Thoracic aorta (tissue), 2 donors: ENCODE measurements at regions not wholly inside any gene's neighbourhood (a gene's known extent, or its start where the extent isn't known, plus 50 kb on each side); places are given as distances from the start of the nearest gene placed in this dataset.

Experiments used
- ATAC-seq: fragments of 150-250 bp; one replicate; pipeline ENCODE4 v1.8.0; 2017; ENCODE audit warnings: low read depth; ENCODE audit not compliant: insufficient number of reproducible peaks, low FRiP score
- DNase-seq: peaks from one replicate; pipeline ENCODE4 v3.0.0-alpha.2; 2020; ENCODE audit warnings: low spot score
- H3K27ac ChIP-seq, 2 donors: fragments of 200-600 bp; sonication (generic); 1 replicate in 1 of 2; 2 replicates in 1 of 2; pipeline ENCODE4 v1.5.1; 2016; ENCODE audit warnings: mild to moderate bottlenecking in 2 of 2, moderate library complexity in 2 of 2
- H3K27me3 ChIP-seq: fragments of 200-600 bp; sonication (generic); replicated peaks from 2 replicates; pipeline ENCODE4 v1.6.0; 2016; ENCODE audit warnings: mild to moderate bottlenecking; ENCODE audit not compliant: insufficient read depth
- H3K36me3 ChIP-seq: fragments of 200-600 bp; sonication (generic); one replicate; pipeline ENCODE4 v1.5.1; 2016
- H3K4me1 ChIP-seq, 2 donors: fragments of 200-600 bp; sonication (generic); 1 replicate in 1 of 2; 2 replicates in 1 of 2; pipeline versions ENCODE4 v1.5.1 to v1.6.0; 2016; ENCODE audit warnings: low read depth in 2 of 2, mild to moderate bottlenecking in 1 of 2; ENCODE audit not compliant: control insufficient read depth in 1 of 2
- H3K4me3 ChIP-seq: fragments of 200-600 bp; sonication (generic); 2 replicates; pipeline ENCODE4 v1.5.1; 2016; ENCODE audit warnings: mild to moderate bottlenecking
- H3K9me3 ChIP-seq: fragments of 200-600 bp; sonication (generic); 2 replicates; pipeline ENCODE4 v1.5.1; 2016
- CTCF ChIP-seq: fragments of 200-600 bp; sonication (generic); IDR thresholded peaks from one replicate; pipeline ENCODE4 v1.5.1; 2019; ENCODE audit warnings: antibody characterized with exemption

- ATAC-seq (no peak), DNase-seq (no peak)
- Histone ChIP-seq H3K27ac (no peak overlapping the region), H3K36me3 (no peaks in the 10 kb centered on the region), H3K4me3 (no peak overlapping the region), H3K27me3 (no peaks in the 10 kb centered on the region), H3K9me3 (no peaks in the 10 kb centered on the region), H3K4me1 (peaks cover 23 to 68% of the 10 kb centered on the region in 2 donors)
- TF ChIP-seq CTCF, result no peak
Measured at GRCh38 chr10:36116040-36116439, 473.9 kb upstream of the FZD8 start.

GRCh38 chr10:36115364-36115763, 473.3 kb upstream of the FZD8 start:
- Histone ChIP-seq H3K4me1 (peaks cover 22 to 64% of the 10 kb centered on the region in 2 donors), H3K36me3 (no peaks in the 10 kb centered on the region), H3K27me3 (no peaks in the 10 kb centered on the region), H3K9me3 (no peaks in the 10 kb centered on the region), H3K27ac (no peak overlapping the region), H3K4me3 (no peak overlapping the region)
- no peak for DNase-seq
- no peak for ATAC-seq
- TF ChIP-seq CTCF, result no peak

- TF ChIP-seq CTCF, result no peak
- H3K4me1 ChIP-seq, result peaks cover 17 to 59% of the 10 kb centered on the region in 2 donors
- no peak for DNase-seq
- no peaks in the 10 kb centered on the region for H3K9me3 ChIP-seq
- no peaks in the 10 kb centered on the region for H3K36me3 ChIP-seq
- no peak overlapping the region for H3K27ac ChIP-seq
- no peak overlapping the region for H3K4me3 ChIP-seq
- ATAC-seq, result no peak
- H3K27me3 ChIP-seq, result no peaks in the 10 kb centered on the region
Measured at GRCh38 chr10:36114913-36115312, 472.8 kb upstream of the FZD8 start.

GRCh38 chr10:36114141-36114540, 472.0 kb upstream of the FZD8 start:
- no peaks in the 10 kb centered on the region for H3K27me3 ChIP-seq
- H3K36me3 ChIP-seq, result no peaks in the 10 kb centered on the region
- DNase-seq (no peak), ATAC-seq (no peak)
- no peak for TF ChIP-seq CTCF
- H3K4me1 ChIP-seq, result peaks cover 11 to 51% of the 10 kb centered on the region in 2 donors
- no peak overlapping the region for H3K4me3 ChIP-seq
- H3K27ac ChIP-seq, result no peak overlapping the region
- no peaks in the 10 kb centered on the region for H3K9me3 ChIP-seq

- Histone ChIP-seq H3K27me3 (no peaks in the 10 kb centered on the region), H3K4me3 (no peak overlapping the region), H3K36me3 (no peaks in the 10 kb centered on the region), H3K9me3 (no peaks in the 10 kb centered on the region), H3K4me1 (peaks cover 2 to 27% of the 10 kb centered on the region in 2 donors), H3K27ac (no peak overlapping the region)
- no peak for ATAC-seq
- no peak for TF ChIP-seq CTCF
- no peak for DNase-seq
Measured at GRCh38 chr10:36111676-36112075, 469.6 kb upstream of the FZD8 start.
